Hematopoietic multipotent progenitor cell treated with erythropoietin and hydrocortisone succinate and interleukin-3 and kit ligand, for 4 days (in vitro differentiated cells): ENCODE measurements at regions not wholly inside any gene's neighbourhood (a gene's known extent, or its start where the extent isn't known, plus 50 kb on each side); places are given as distances from the start of the nearest gene placed in this dataset.

Source experiments
- DNase-seq: peaks from one replicate; pipeline ENCODE4 v3.0.0-alpha.2; 2015

- no peak for DNase-seq
Observed at GRCh38 chr13:107452833-107453232, 762.5 kb downstream of the LIG4 start.

- DNase-seq, result peak; percentile 81
Observed at GRCh38 chr13:107450931-107451330, 764.4 kb downstream of the LIG4 start.

- DNase-seq, result peak; percentile 3
Observed at GRCh38 chr13:107450431-107450830, 764.9 kb downstream of the LIG4 start.

GRCh38 chr13:107447591-107447990 lies 767.7 kb downstream of the LIG4 start:
- no peak for DNase-seq

- no peak for DNase-seq
Observed at GRCh38 chr13:107441279-107441678, 774.1 kb downstream of the LIG4 start.

GRCh38 chr13:107438251-107438650 lies 777.1 kb downstream of the LIG4 start:
- no peak for DNase-seq

- no peak for DNase-seq
Observed at GRCh38 chr13:107434347-107434746, 781.0 kb downstream of the LIG4 start.

GRCh38 chr13:107427536-107427935 lies 787.8 kb downstream of the LIG4 start:
- DNase-seq, result peak; percentile 11

- DNase-seq, result peak; percentile 15
Observed at GRCh38 chr13:107422421-107422820, 792.9 kb downstream of the LIG4 start.

GRCh38 chr13:107421951-107422350 lies 793.4 kb downstream of the LIG4 start:
- DNase-seq, result no peak

GRCh38 chr13:107421028-107421427 lies 794.3 kb downstream of the LIG4 start:
- DNase-seq, result no peak

GRCh38 chr13:107413005-107413404 lies 802.3 kb downstream of the LIG4 start:
- no peak for DNase-seq

- DNase-seq, result no peak
Observed at GRCh38 chr13:107407074-107407473, 808.3 kb downstream of the LIG4 start.

GRCh38 chr13:107395927-107396662 lies 819.2 kb downstream of the LIG4 start:
- DNase-seq, result no peak

GRCh38 chr13:107392205-107392604 lies 823.1 kb downstream of the LIG4 start:
- no peak for DNase-seq

GRCh38 chr13:107387525-107387924 lies 819.6 kb upstream of the ARGLU1 start:
- DNase-seq, result no peak

- DNase-seq, result no peak
Observed at GRCh38 chr13:107379407-107380155, 811.6 kb upstream of the ARGLU1 start.

GRCh38 chr13:107376341-107377125 lies 808.6 kb upstream of the ARGLU1 start:
- DNase-seq, result no peak

GRCh38 chr13:107375701-107376340 lies 807.9 kb upstream of the ARGLU1 start:
- DNase-seq, result no peak

GRCh38 chr13:107374038-107374437 lies 806.1 kb upstream of the ARGLU1 start:
- no peak for DNase-seq

GRCh38 chr13:107373551-107373950 lies 805.6 kb upstream of the ARGLU1 start:
- peak; percentile 28 for DNase-seq

GRCh38 chr13:107370015-107370785 lies 802.3 kb upstream of the ARGLU1 start:
- DNase-seq, result no peak
